Liver (tissue), 8 donors: ENCODE measurements at regions not wholly inside any gene's neighbourhood (a gene's known extent, or its start where the extent isn't known, plus 50 kb on each side); places are given as distances from the start of the nearest gene placed in this dataset.

ENCODE experiments used
- DNase-seq: peaks from one replicate; pipeline ENCODE4 v3.0.0-alpha.2; 2017; ENCODE audit warnings: low spot score
- H3K27ac ChIP-seq, 2 donors: one replicate each; pipeline ENCODE4 v1.7.0; 2013; ENCODE audit warnings: inconsistent platforms in 2 of 2, low read length in 2 of 2, control low read depth in 1 of 2, low read depth in 1 of 2, mild to moderate bottlenecking in 1 of 2
- H3K27me3 ChIP-seq, 4 donors: one replicate each; pipeline versions ENCODE4 v1.6.1 to v1.7.0; 2013; ENCODE audit warnings: low read length in 3 of 4, inconsistent platforms in 1 of 4, mild to moderate bottlenecking in 1 of 4, moderate library complexity in 1 of 4; ENCODE audit not compliant: control insufficient read depth in 4 of 4, insufficient read depth in 4 of 4
- H3K36me3 ChIP-seq, 4 donors: one replicate each; pipeline versions ENCODE4 v1.6.1 to v1.7.0; 2013; ENCODE audit warnings: low read length in 3 of 4, mild to moderate bottlenecking in 3 of 4, low read depth in 1 of 4, moderate library complexity in 1 of 4; ENCODE audit not compliant: control insufficient read depth in 4 of 4, insufficient read depth in 3 of 4
- H3K4me1 ChIP-seq, 4 donors: one replicate each; pipeline versions ENCODE4 v1.6.1 to v1.7.0; 2013; ENCODE audit warnings: low read length in 3 of 4, mild to moderate bottlenecking in 3 of 4, moderate library complexity in 1 of 4; ENCODE audit not compliant: control insufficient read depth in 4 of 4, insufficient read depth in 4 of 4
- H3K4me3 ChIP-seq, 3 donors: one replicate each; pipeline versions ENCODE4 v1.6.1 to v1.7.0; 2013; ENCODE audit warnings: low read length in 3 of 3, control low read depth in 1 of 3, low read depth in 1 of 3, mild to moderate bottlenecking in 1 of 3
- H3K9ac ChIP-seq, 2 donors: one replicate each; pipeline ENCODE4 v1.7.0; 2013; ENCODE audit warnings: low read length in 2 of 2, mild to moderate bottlenecking in 2 of 2, moderate library complexity in 2 of 2, control low read depth in 1 of 2, low read depth in 1 of 2
- H3K9me3 ChIP-seq, 4 donors: one replicate each; pipeline versions ENCODE4 v1.6.1 to v1.7.0; 2013; ENCODE audit warnings: low read length in 3 of 4; ENCODE audit not compliant: control insufficient read depth in 4 of 4
- EGR1 ChIP-seq, 2 donors: IDR thresholded peaks; 2 replicates each; pipeline ENCODE4 v1.6.1; 2016 to 2018; ENCODE audit warnings: antibody characterized with exemption in 2 of 2, low read depth in 2 of 2
- FOXA1 ChIP-seq: IDR thresholded peaks from 2 replicates; pipeline ENCODE4 v1.6.1; 2016; ENCODE audit warnings: antibody characterized with exemption
- FOXA2 ChIP-seq: IDR thresholded peaks from 2 replicates; pipeline ENCODE4 v1.6.1; 2016; ENCODE audit warnings: antibody characterized with exemption
- GABPA ChIP-seq, 2 donors: IDR thresholded peaks in 1 of 2; conservative IDR thresholded peaks in 1 of 2; 2 replicates each; pipeline ENCODE4 v1.6.1; 2016; ENCODE audit warnings: antibody characterized with exemption in 2 of 2, mild to moderate bottlenecking in 1 of 2, moderate library complexity in 1 of 2
- HNF4A ChIP-seq, 2 donors: conservative IDR thresholded peaks; 2 replicates each; pipeline ENCODE4 v1.6.1; 2016; ENCODE audit warnings: antibody characterized with exemption in 2 of 2, mild to moderate bottlenecking in 2 of 2
- HNF4G ChIP-seq: IDR thresholded peaks from 2 replicates; pipeline ENCODE4 v1.6.1; 2016; ENCODE audit warnings: antibody characterized with exemption
- JUND ChIP-seq, 2 donors: IDR thresholded peaks; 2 replicates each; pipeline ENCODE4 v1.6.1; 2016; ENCODE audit warnings: antibody characterized with exemption in 2 of 2
- NR2F2 ChIP-seq: IDR thresholded peaks from 2 replicates; pipeline ENCODE4 v1.6.1; 2016; ENCODE audit warnings: antibody characterized with exemption
- RAD21 ChIP-seq, 2 donors: IDR thresholded peaks; 2 replicates each; pipeline ENCODE4 v1.6.1; 2016; ENCODE audit warnings: antibody characterized with exemption in 2 of 2, mild to moderate bottlenecking in 2 of 2
- RXRA ChIP-seq, 2 donors: IDR thresholded peaks; 2 replicates each; pipeline ENCODE4 v1.6.1; 2017 to 2018; ENCODE audit warnings: antibody characterized with exemption in 2 of 2, mild to moderate bottlenecking in 1 of 2
- SP1 ChIP-seq: IDR thresholded peaks from 2 replicates; pipeline ENCODE4 v1.6.1; 2018; ENCODE audit warnings: antibody characterized with exemption, mild to moderate bottlenecking
- TAF1 ChIP-seq: conservative IDR thresholded peaks from 2 replicates; pipeline ENCODE4 v1.6.1; 2016; ENCODE audit warnings: antibody characterized with exemption, mild to moderate bottlenecking
- YY1 ChIP-seq: IDR thresholded peaks from 2 replicates; pipeline ENCODE4 v1.6.1; 2016; ENCODE audit warnings: antibody characterized with exemption, mild to moderate bottlenecking
- WGBS: extraction: QIAGEN DNeasy Blood & Tissue Kit; methylation state at CpG from one replicate; pipeline ENCODE4 v1.1.7; 2013; 5-methylcytosine and 5-hydroxymethylcytosine counted together
- TF ChIP-seq, protein P1 (sequence below): IDR thresholded peaks from 2 replicates; pipeline ENCODE4 v1.6.1; 2016; ENCODE audit warnings: antibody characterized with exemption
- TF ChIP-seq, protein P2 (sequence below): IDR thresholded peaks from 2 replicates; pipeline ENCODE4 v1.6.1; 2016; ENCODE audit warnings: antibody characterized with exemption
- TF ChIP-seq, protein P3 (sequence below): IDR thresholded peaks from 2 replicates; pipeline ENCODE4 v1.6.1; 2016; ENCODE audit warnings: antibody characterized with exemption, mild to moderate bottlenecking
- TF ChIP-seq, protein P4 (sequence below): IDR thresholded peaks from 2 replicates; pipeline ENCODE4 v1.6.1; 2016; ENCODE audit warnings: antibody characterized with exemption
- TF ChIP-seq, protein P5 (sequence below): fragments of 150-350 bp; IDR thresholded peaks from 2 replicates; pipeline ENCODE4 v1.5.1; 2017; ENCODE audit warnings: improper control_type of control experiment, low read depth, low read length; ENCODE audit not compliant: missing input control
- donor health status: healthy.
- donor health status: healthy.
- donor health status: healthy.
- donor health status: healthy.
- donor health status: healthy.

DNA sequence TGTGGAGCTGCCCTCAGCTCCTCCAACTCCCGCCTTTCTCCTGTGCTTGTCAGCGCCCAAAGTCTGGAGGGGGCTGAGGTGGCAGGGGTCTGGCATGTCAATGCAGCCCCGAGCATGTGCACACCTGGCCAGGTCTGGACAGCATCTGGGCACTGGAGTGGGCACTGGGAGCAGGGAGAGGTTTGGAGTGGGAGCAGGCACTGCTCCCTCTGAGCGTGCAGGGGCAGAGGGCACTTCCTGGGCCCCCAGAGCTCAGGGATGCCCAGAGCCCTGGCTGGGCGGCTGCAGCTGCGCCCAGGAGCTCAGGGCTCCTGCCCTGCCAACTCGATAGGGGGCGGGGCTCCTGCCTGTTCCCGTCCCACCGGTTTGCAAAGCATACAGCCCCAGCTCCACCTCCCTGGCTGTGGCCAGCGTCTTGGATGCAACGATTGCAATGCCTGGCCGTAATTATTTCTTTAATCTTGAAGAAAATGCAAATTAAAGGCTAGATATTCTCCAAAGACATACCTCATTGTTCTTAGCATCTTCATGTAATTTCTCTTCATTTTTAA is 57.4 kb upstream of the LDAH start:
- 76% methylated on average over 13 of the region's 13 CpGs for WGBS
- TF ChIP-seq HNF4A (conservative IDR thresholded peaks at IDR 0.05) = no peak
- TF ChIP-seq FOXA1 = no peak
- TF ChIP-seq, protein P1, sequence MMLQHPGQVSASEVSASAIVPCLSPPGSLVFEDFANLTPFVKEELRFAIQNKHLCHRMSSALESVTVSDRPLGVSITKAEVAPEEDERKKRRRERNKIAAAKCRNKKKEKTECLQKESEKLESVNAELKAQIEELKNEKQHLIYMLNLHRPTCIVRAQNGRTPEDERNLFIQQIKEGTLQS = no peak
- no peak for TF ChIP-seq EGR1 (IDR thresholded peaks at IDR 0.05; ENCODE audit: low read depth in 2 of 2)
- no peak for TF ChIP-seq GABPA (IDR thresholded peaks at IDR 0.05 in 1 of 2, conservative IDR thresholded peaks at IDR 0.05 in 1 of 2)
- no peak for TF ChIP-seq HNF4G
- TF ChIP-seq FOXA2 = no peak
- no peak for TF ChIP-seq RXRA (IDR thresholded peaks at IDR 0.05)
- TF ChIP-seq RAD21 (IDR thresholded peaks at IDR 0.05) = no peak
- TF ChIP-seq, protein P2, sequence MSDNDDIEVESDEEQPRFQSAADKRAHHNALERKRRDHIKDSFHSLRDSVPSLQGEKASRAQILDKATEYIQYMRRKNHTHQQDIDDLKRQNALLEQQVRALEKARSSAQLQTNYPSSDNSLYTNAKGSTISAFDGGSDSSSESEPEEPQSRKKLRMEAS = no peak
- TF ChIP-seq TAF1 = no peak
- no peak for TF ChIP-seq SP1
- no peak for TF ChIP-seq NR2F2
- TF ChIP-seq, protein P3, sequence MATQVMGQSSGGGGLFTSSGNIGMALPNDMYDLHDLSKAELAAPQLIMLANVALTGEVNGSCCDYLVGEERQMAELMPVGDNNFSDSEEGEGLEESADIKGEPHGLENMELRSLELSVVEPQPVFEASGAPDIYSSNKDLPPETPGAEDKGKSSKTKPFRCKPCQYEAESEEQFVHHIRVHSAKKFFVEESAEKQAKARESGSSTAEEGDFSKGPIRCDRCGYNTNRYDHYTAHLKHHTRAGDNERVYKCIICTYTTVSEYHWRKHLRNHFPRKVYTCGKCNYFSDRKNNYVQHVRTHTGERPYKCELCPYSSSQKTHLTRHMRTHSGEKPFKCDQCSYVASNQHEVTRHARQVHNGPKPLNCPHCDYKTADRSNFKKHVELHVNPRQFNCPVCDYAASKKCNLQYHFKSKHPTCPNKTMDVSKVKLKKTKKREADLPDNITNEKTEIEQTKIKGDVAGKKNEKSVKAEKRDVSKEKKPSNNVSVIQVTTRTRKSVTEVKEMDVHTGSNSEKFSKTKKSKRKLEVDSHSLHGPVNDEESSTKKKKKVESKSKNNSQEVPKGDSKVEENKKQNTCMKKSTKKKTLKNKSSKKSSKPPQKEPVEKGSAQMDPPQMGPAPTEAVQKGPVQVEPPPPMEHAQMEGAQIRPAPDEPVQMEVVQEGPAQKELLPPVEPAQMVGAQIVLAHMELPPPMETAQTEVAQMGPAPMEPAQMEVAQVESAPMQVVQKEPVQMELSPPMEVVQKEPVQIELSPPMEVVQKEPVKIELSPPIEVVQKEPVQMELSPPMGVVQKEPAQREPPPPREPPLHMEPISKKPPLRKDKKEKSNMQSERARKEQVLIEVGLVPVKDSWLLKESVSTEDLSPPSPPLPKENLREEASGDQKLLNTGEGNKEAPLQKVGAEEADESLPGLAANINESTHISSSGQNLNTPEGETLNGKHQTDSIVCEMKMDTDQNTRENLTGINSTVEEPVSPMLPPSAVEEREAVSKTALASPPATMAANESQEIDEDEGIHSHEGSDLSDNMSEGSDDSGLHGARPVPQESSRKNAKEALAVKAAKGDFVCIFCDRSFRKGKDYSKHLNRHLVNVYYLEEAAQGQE = no peak
- no peak for TF ChIP-seq YY1
- TF ChIP-seq, protein P4, sequence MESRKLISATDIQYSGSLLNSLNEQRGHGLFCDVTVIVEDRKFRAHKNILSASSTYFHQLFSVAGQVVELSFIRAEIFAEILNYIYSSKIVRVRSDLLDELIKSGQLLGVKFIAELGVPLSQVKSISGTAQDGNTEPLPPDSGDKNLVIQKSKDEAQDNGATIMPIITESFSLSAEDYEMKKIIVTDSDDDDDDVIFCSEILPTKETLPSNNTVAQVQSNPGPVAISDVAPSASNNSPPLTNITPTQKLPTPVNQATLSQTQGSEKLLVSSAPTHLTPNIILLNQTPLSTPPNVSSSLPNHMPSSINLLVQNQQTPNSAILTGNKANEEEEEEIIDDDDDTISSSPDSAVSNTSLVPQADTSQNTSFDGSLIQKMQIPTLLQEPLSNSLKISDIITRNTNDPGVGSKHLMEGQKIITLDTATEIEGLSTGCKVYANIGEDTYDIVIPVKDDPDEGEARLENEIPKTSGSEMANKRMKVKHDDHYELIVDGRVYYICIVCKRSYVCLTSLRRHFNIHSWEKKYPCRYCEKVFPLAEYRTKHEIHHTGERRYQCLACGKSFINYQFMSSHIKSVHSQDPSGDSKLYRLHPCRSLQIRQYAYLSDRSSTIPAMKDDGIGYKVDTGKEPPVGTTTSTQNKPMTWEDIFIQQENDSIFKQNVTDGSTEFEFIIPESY = no peak
- H3K4me3 ChIP-seq = no peak overlapping the region
- H3K27ac ChIP-seq = no peak overlapping the region
- no peak for DNase-seq
- no peak overlapping the region for H3K9ac ChIP-seq
- H3K9me3 ChIP-seq = peaks cover 0 to 8% (median 5%) of the 10 kb centered on the region in 4 donors
- H3K4me1 ChIP-seq = no peaks in the 10 kb centered on the region
- no peaks in the 10 kb centered on the region for H3K27me3 ChIP-seq
- H3K36me3 ChIP-seq = no peaks in the 10 kb centered on the region

DNA sequence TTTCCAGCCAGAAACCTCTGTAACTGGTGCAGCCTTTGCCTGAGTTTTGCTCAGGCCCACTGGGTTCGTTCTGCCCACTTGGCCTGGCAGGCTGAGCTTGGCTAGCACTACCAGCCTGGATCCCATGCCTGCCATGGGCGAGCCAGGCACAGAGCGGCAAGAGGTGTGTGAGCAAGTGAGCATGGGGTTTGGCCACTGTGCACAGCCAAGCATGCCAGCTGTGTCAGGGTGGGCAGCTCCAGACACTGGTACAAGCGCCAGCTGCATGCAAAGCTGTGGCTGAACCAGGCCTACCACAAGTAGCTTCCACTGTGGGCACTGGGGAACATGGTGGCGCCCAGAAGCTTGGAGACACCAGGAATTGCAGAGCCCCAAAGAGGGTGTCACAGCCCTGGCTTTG is 56.3 kb upstream of the LDAH start:
- Histone ChIP-seq H3K9ac (no peak overlapping the region), H3K36me3 (no peaks in the 10 kb centered on the region), H3K27me3 (no peaks in the 10 kb centered on the region), H3K4me3 (no peak overlapping the region), H3K9me3 (peaks cover 0 to 8% (median 5%) of the 10 kb centered on the region in 4 donors), H3K27ac (no peak overlapping the region), H3K4me1 (no peaks in the 10 kb centered on the region)
- no peak for DNase-seq
- WGBS = 91% methylated on average over 5 of the region's 5 CpGs
- no peak for TF ChIP-seq RAD21 (IDR thresholded peaks at IDR 0.05)
- TF ChIP-seq, protein P3 = no peak
- TF ChIP-seq, protein P4 = no peak
- no peak for TF ChIP-seq SP1
- no peak for TF ChIP-seq FOXA2
- no peak for TF ChIP-seq NR2F2
- no peak for TF ChIP-seq EGR1 (IDR thresholded peaks at IDR 0.05; ENCODE audit: low read depth in 2 of 2)
- TF ChIP-seq RXRA (IDR thresholded peaks at IDR 0.05) = no peak
- no peak for TF ChIP-seq HNF4G
- TF ChIP-seq HNF4A (conservative IDR thresholded peaks at IDR 0.05) = no peak
- TF ChIP-seq FOXA1 = no peak
- TF ChIP-seq JUND (IDR thresholded peaks at IDR 0.05) = no peak
- TF ChIP-seq, protein P5, sequence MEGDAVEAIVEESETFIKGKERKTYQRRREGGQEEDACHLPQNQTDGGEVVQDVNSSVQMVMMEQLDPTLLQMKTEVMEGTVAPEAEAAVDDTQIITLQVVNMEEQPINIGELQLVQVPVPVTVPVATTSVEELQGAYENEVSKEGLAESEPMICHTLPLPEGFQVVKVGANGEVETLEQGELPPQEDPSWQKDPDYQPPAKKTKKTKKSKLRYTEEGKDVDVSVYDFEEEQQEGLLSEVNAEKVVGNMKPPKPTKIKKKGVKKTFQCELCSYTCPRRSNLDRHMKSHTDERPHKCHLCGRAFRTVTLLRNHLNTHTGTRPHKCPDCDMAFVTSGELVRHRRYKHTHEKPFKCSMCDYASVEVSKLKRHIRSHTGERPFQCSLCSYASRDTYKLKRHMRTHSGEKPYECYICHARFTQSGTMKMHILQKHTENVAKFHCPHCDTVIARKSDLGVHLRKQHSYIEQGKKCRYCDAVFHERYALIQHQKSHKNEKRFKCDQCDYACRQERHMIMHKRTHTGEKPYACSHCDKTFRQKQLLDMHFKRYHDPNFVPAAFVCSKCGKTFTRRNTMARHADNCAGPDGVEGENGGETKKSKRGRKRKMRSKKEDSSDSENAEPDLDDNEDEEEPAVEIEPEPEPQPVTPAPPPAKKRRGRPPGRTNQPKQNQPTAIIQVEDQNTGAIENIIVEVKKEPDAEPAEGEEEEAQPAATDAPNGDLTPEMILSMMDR = no peak
